Amygdala (tissue), 56 donors: ENCODE measurements at regions not wholly inside any gene's neighbourhood (a gene's known extent, or its start where the extent isn't known, plus 50 kb on each side); places are given as distances from the start of the nearest gene placed in this dataset.

Source experiments
- DNase-seq, 56 donors: peaks; one replicate each; lab custom pipeline; 2025; lab: John Stamatoyannopoulos, UW

GRCh38 chr13:107367258-107367657, 799.3 kb upstream of the ARGLU1 start:
- DNase-seq, result no peak

- DNase-seq, result no peak
Observed at GRCh38 chr13:107365466-107366215, 797.7 kb upstream of the ARGLU1 start.

GRCh38 chr13:107364658-107365057, 796.7 kb upstream of the ARGLU1 start:
- no peak for DNase-seq

- DNase-seq, result no peak
Observed at GRCh38 chr13:107361666-107362065, 793.7 kb upstream of the ARGLU1 start.

- DNase-seq, result no peak
Observed at GRCh38 chr13:107360010-107360409, 792.1 kb upstream of the ARGLU1 start.

GRCh38 chr13:107358866-107359265, 790.9 kb upstream of the ARGLU1 start:
- no peak for DNase-seq

GRCh38 chr13:107351305-107351704, 783.4 kb upstream of the ARGLU1 start:
- DNase-seq, result peak in 1 of 56 donors; percentile 7

- no peak for DNase-seq
Observed at GRCh38 chr13:107348925-107349324, 781.0 kb upstream of the ARGLU1 start.

- DNase-seq, result no peak
Observed at GRCh38 chr13:107348471-107348870, 780.5 kb upstream of the ARGLU1 start.

GRCh38 chr13:107347641-107348369, 779.9 kb upstream of the ARGLU1 start:
- no peak for DNase-seq

- no peak for DNase-seq
Observed at GRCh38 chr13:107342747-107343146, 774.8 kb upstream of the ARGLU1 start.

GRCh38 chr13:107339209-107339608, 771.3 kb upstream of the ARGLU1 start:
- no peak for DNase-seq

- DNase-seq, result no peak
Observed at GRCh38 chr13:107332188-107332587, 764.3 kb upstream of the ARGLU1 start.

GRCh38 chr13:107331359-107331758, 763.4 kb upstream of the ARGLU1 start:
- DNase-seq, result no peak

- peak in 5 of 56 donors; percentile 1 to 17 (median 2) for DNase-seq
Observed at GRCh38 chr13:107330484-107330883, 762.5 kb upstream of the ARGLU1 start.

GRCh38 chr13:107329991-107330390, 762.1 kb upstream of the ARGLU1 start:
- DNase-seq, result no peak

GRCh38 chr13:107324416-107325204, 756.7 kb upstream of the ARGLU1 start:
- no peak for DNase-seq

GRCh38 chr13:107322228-107322627, 754.3 kb upstream of the ARGLU1 start:
- no peak for DNase-seq

- DNase-seq, result no peak
Observed at GRCh38 chr13:107305178-107305577, 737.2 kb upstream of the ARGLU1 start.

- no peak for DNase-seq
Observed at GRCh38 chr13:107301724-107302374, 733.9 kb upstream of the ARGLU1 start.

- DNase-seq, result no peak
Observed at GRCh38 chr13:107299717-107300116, 731.8 kb upstream of the ARGLU1 start.
